Glutamatergic neuron (in vitro differentiated cells): ENCODE measurements at regions not wholly inside any gene's neighbourhood (a gene's known extent, or its start where the extent isn't known, plus 50 kb on each side); places are given as distances from the start of the nearest gene placed in this dataset.

ENCODE experiments used
- DNase-seq: peaks from one replicate; pipeline ENCODE4 v3.0.0; 2022
- H3K27ac Mint-ChIP-seq: one replicate; pipeline ENCODE4 v1.8.0; 2020; ENCODE audit warnings: mild to moderate bottlenecking, mixed read lengths, inconsistent platforms; ENCODE audit not compliant: unreplicated experiment
- H3K27me3 Mint-ChIP-seq: one replicate; pipeline ENCODE4 v1.8.0; 2020; ENCODE audit warnings: mild to moderate bottlenecking, moderate library complexity, mixed read lengths, inconsistent platforms; ENCODE audit not compliant: unreplicated experiment
- H3K36me3 Mint-ChIP-seq: one replicate; pipeline ENCODE4 v1.8.0; 2020; ENCODE audit warnings: mild to moderate bottlenecking, mixed read lengths, inconsistent platforms; ENCODE audit not compliant: unreplicated experiment
- H3K4me1 Mint-ChIP-seq: one replicate; pipeline ENCODE4 v1.8.0; 2020; ENCODE audit warnings: mild to moderate bottlenecking, low read depth, mixed read lengths, inconsistent platforms; ENCODE audit not compliant: unreplicated experiment
- H3K4me3 Mint-ChIP-seq: one replicate; pipeline ENCODE4 v1.8.0; 2020; ENCODE audit warnings: mild to moderate bottlenecking, mixed read lengths, inconsistent platforms; ENCODE audit not compliant: unreplicated experiment
- H3K9me3 Mint-ChIP-seq: one replicate; pipeline ENCODE4 v1.8.0; 2020; ENCODE audit warnings: mild to moderate bottlenecking, moderate library complexity, mixed read lengths, inconsistent platforms; ENCODE audit not compliant: unreplicated experiment
- CTCF ChIP-seq: fragments of 200-600 bp; sonication (generic); IDR thresholded peaks from one replicate; pipeline ENCODE4 v1.5.0; 2021; ENCODE audit not compliant: partially characterized antibody, unreplicated experiment

DNA sequence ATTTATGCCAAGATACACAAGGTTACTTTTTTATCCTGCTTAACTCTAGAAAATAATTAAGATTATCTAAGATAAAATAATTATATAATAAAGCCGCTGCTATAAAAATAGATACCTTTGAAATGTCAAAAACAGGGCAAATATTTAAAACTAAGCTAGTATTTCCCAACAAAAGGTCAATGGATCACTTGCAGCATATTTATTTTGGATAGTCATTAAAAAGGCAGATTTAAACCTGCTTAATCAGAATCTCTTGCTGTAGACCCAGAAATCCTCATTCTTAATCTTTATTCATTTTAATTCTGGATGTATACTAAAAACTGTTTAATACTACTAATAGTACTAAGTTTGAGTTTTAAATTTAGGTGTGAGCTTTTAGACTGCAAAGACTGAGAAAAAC lies 139.0 kb upstream of the CWC22 start:
- H3K4me3 Mint-ChIP-seq = no peak overlapping the region
- no peak overlapping the region for H3K27ac Mint-ChIP-seq
- no peak for DNase-seq
- no peak for TF ChIP-seq CTCF
- H3K4me1 Mint-ChIP-seq = peaks cover 5% of the 10 kb centered on the region
- H3K27me3 Mint-ChIP-seq = no peaks in the 10 kb centered on the region
- no peaks in the 10 kb centered on the region for H3K36me3 Mint-ChIP-seq
- H3K9me3 Mint-ChIP-seq = no peaks in the 10 kb centered on the region

GRCh38 chr2:180145163-180145562 lies 138.1 kb upstream of the CWC22 start:
- H3K4me3 Mint-ChIP-seq = no peak overlapping the region
- TF ChIP-seq CTCF = no peak
- peaks cover 5% of the 10 kb centered on the region for H3K4me1 Mint-ChIP-seq
- DNase-seq = no peak
- H3K27ac Mint-ChIP-seq = no peak overlapping the region
- H3K27me3 Mint-ChIP-seq = no peaks in the 10 kb centered on the region
- no peaks in the 10 kb centered on the region for H3K36me3 Mint-ChIP-seq
- H3K9me3 Mint-ChIP-seq = no peaks in the 10 kb centered on the region

DNA sequence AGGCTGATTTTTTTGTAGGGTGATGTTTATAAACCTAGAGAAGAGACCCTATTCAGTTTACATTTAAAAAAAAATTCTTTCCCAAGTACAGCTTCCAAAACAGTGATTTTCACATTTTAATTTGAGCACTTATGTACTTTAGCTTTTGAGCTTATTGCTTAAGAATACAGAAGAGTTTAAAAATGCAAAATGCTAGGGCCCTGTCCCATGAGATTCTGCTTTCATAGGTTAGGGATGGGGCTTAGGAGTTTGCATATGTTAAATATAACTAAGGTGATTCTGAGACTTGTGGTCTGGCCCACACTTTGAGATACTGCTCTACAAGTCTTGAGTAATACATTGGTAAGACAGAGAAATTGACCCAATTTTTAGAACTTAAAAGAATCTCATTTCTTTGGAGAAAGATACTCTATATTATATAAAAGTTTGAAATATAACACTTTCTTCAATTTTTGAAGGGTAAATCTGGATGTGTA lies 137.3 kb upstream of the CWC22 start:
- no peak for TF ChIP-seq CTCF
- H3K27me3 Mint-ChIP-seq = no peaks in the 10 kb centered on the region
- peaks cover 3% of the 10 kb centered on the region for H3K4me1 Mint-ChIP-seq
- no peak overlapping the region for H3K27ac Mint-ChIP-seq
- no peak overlapping the region for H3K4me3 Mint-ChIP-seq
- no peaks in the 10 kb centered on the region for H3K9me3 Mint-ChIP-seq
- DNase-seq = no peak
- H3K36me3 Mint-ChIP-seq = no peaks in the 10 kb centered on the region

GRCh38 chr2:180143633-180144337 lies 136.7 kb upstream of the CWC22 start:
- no peaks in the 10 kb centered on the region for H3K27me3 Mint-ChIP-seq
- no peak overlapping the region for H3K27ac Mint-ChIP-seq

More at GRCh38 chr2:180143633-180144337, 136.7 kb upstream of the CWC22 start:
- Mint-ChIP-seq H3K4me3 (no peak overlapping the region), H3K36me3 (no peaks in the 10 kb centered on the region), H3K4me1 (peaks cover 3% of the 10 kb centered on the region), H3K9me3 (no peaks in the 10 kb centered on the region)
- no peak for DNase-seq
- TF ChIP-seq CTCF = no peak
